ENCODE measurements at regions not wholly inside any gene's neighbourhood (a gene's known extent, or its start where the extent isn't known, plus 50 kb on each side); places are given as distances from the start of the nearest gene placed in this dataset.

DNA sequence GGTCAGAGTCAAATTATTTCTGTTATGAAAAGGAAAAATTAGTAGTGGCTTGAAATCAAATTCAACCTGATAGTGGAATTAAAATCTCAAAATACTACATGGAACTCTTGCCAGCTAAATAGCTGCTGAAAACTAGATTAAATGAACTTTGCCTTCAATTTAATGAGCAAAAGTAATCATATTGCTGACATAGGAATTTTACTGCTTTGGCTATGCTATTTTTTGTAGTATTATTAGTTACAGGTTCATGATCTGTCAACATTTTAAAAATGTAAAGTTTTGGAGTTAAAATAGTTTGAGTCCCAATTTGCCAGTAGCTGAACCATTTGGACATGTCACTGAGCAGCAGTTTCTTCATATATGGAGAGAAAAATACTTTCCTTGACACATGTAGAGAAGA, 81.4 kb downstream of the RERGL start:
- TF ChIP-seq, protein P1, sequence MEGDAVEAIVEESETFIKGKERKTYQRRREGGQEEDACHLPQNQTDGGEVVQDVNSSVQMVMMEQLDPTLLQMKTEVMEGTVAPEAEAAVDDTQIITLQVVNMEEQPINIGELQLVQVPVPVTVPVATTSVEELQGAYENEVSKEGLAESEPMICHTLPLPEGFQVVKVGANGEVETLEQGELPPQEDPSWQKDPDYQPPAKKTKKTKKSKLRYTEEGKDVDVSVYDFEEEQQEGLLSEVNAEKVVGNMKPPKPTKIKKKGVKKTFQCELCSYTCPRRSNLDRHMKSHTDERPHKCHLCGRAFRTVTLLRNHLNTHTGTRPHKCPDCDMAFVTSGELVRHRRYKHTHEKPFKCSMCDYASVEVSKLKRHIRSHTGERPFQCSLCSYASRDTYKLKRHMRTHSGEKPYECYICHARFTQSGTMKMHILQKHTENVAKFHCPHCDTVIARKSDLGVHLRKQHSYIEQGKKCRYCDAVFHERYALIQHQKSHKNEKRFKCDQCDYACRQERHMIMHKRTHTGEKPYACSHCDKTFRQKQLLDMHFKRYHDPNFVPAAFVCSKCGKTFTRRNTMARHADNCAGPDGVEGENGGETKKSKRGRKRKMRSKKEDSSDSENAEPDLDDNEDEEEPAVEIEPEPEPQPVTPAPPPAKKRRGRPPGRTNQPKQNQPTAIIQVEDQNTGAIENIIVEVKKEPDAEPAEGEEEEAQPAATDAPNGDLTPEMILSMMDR (IDR thresholded peaks at IDR 0.05), result no peak

GRCh38 chr12:17999174-17999801, 90.7 kb downstream of the RERGL start:
- TF ChIP-seq, protein P1 (IDR thresholded peaks at IDR 0.05), result no peak

GRCh38 chr12:17992002-17992656, 97.9 kb downstream of the RERGL start:
- TF ChIP-seq, protein P1 (IDR thresholded peaks at IDR 0.05), result peak; percentile 81

- TF ChIP-seq, protein P1 (IDR thresholded peaks at IDR 0.05), result no peak
Measured at GRCh38 chr12:17982556-17982955, 107.4 kb downstream of the RERGL start.

DNA sequence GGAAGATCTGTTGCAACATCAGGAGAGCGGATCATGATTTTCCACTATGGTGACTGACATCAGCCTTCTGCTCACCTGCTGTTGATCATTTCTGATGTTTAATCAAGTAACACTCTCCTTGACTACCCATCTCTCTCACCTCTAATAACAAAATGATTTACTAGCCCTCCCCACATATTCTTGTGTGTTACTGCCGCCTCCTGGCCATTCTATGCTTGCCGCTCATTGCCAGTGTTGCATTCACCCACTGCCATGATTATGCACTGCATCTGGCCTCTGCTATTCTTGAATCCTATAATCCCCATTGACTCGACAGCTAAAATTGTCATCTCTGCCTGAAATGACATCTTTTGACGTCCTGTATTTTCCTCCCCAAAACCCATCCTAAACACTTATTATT, 113.8 kb downstream of the RERGL start:
- TF ChIP-seq, protein P1 (IDR thresholded peaks at IDR 0.05), result no peak

DNA sequence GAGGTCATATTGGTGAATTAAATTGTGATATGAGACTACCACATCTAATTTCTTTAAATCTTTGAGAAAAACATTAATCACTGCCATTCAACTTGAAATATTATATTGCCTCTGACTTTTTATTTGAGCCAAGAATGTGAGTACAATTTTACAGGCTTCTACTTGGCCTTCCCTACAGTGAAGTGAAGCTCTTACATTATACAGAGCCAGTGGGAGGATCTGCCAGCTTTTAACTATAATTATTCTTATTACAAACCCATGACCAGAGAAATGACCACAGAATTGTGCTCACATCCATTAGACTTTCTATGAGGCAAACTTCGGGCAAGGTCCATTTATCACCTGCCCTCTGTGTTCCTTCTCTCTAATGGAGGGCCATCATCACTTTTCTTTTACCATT, 114.2 kb downstream of the RERGL start:
- TF ChIP-seq, protein P1 (IDR thresholded peaks at IDR 0.05), result no peak

- TF ChIP-seq, protein P1 (IDR thresholded peaks at IDR 0.05), result no peak
Measured at GRCh38 chr12:17975239-17975638, 114.8 kb downstream of the RERGL start.

Measured in LNCAP (cell line).